ENCODE measurements at regions not wholly inside any gene's neighbourhood (a gene's known extent, or its start where the extent isn't known, plus 50 kb on each side); places are given as distances from the start of the nearest gene placed in this dataset.
"Not testable (repeated sequence)": the region's sequence is repeated elsewhere in the genome, so short reads cannot be mapped to it uniquely, and the experiment has no call there.

- in situ Hi-C loops (cut with HindIII; ENCODE audit: low pct_unique_long_range_greater_than_20kb, low sequenced_read_pairs), result no loop called here
- no peak for DNase-seq (ENCODE audit: low read depth)
These were observed 662.5 kb downstream of the LUZP2 start for GRCh38 chr11:25159341-25159740.

- in situ Hi-C loops (cut with HindIII; ENCODE audit: low pct_unique_long_range_greater_than_20kb, low sequenced_read_pairs), result no loop called here
These were observed 666.6 kb downstream of the LUZP2 start for GRCh38 chr11:25163421-25163820.

GRCh38 chr11:25180187-25180586, 683.3 kb downstream of the LUZP2 start:
- in situ Hi-C loops (cut with HindIII; ENCODE audit: low pct_unique_long_range_greater_than_20kb, low sequenced_read_pairs), result no loop called here

More at GRCh38 chr11:25163421-25163820, 666.6 kb downstream of the LUZP2 start:
- DNase-seq (ENCODE audit: low read depth), result no peak

GRCh38 chr11:25183411-25183810, 686.6 kb downstream of the LUZP2 start:
- no peak for DNase-seq (ENCODE audit: low read depth)
- in situ Hi-C loops (cut with HindIII; ENCODE audit: low pct_unique_long_range_greater_than_20kb, low sequenced_read_pairs), result no loop called here

More at GRCh38 chr11:25180187-25180586, 683.3 kb downstream of the LUZP2 start:
- no peak for DNase-seq (ENCODE audit: low read depth)

GRCh38 chr11:25197515-25197914, 700.7 kb downstream of the LUZP2 start:
- in situ Hi-C loops (cut with HindIII; ENCODE audit: low pct_unique_long_range_greater_than_20kb, low sequenced_read_pairs), result no loop called here
- DNase-seq (ENCODE audit: low read depth), result no peak

GRCh38 chr11:25198704-25199103, 701.9 kb downstream of the LUZP2 start:
- in situ Hi-C loops (cut with HindIII; ENCODE audit: low pct_unique_long_range_greater_than_20kb, low sequenced_read_pairs), result no loop called here
- no peak for DNase-seq (ENCODE audit: low read depth)

GRCh38 chr11:25200925-25201324, 704.1 kb downstream of the LUZP2 start:
- in situ Hi-C loops (cut with HindIII; ENCODE audit: low pct_unique_long_range_greater_than_20kb, low sequenced_read_pairs), result no loop called here

GRCh38 chr11:25206762-25207161, 709.9 kb downstream of the LUZP2 start:
- in situ Hi-C loops (cut with HindIII; ENCODE audit: low pct_unique_long_range_greater_than_20kb, low sequenced_read_pairs), result no loop called here
- no peak for DNase-seq (ENCODE audit: low read depth)

More at GRCh38 chr11:25200925-25201324, 704.1 kb downstream of the LUZP2 start:
- DNase-seq (ENCODE audit: low read depth), result no peak

- no peak for DNase-seq (ENCODE audit: low read depth)
- in situ Hi-C loops (cut with HindIII; ENCODE audit: low pct_unique_long_range_greater_than_20kb, low sequenced_read_pairs), result no loop called here
These were observed 714.9 kb downstream of the LUZP2 start for GRCh38 chr11:25211635-25212254.

- DNase-seq (ENCODE audit: low read depth), result no peak
- in situ Hi-C loops (cut with HindIII; ENCODE audit: low pct_unique_long_range_greater_than_20kb, low sequenced_read_pairs), result no loop called here
These were observed 717.8 kb downstream of the LUZP2 start for GRCh38 chr11:25214535-25215176.

GRCh38 chr11:25218036-25218435, 721.2 kb downstream of the LUZP2 start:
- no peak for DNase-seq (ENCODE audit: low read depth)
- in situ Hi-C loops (cut with HindIII; ENCODE audit: low pct_unique_long_range_greater_than_20kb, low sequenced_read_pairs), result no loop called here

GRCh38 chr11:25225078-25225477, 728.2 kb downstream of the LUZP2 start:
- in situ Hi-C loops (cut with HindIII; ENCODE audit: low pct_unique_long_range_greater_than_20kb, low sequenced_read_pairs), result no loop called here
- no peak for DNase-seq (ENCODE audit: low read depth)

- in situ Hi-C loops (cut with HindIII; ENCODE audit: low pct_unique_long_range_greater_than_20kb, low sequenced_read_pairs), result no loop called here
- no peak for DNase-seq (ENCODE audit: low read depth)
These were observed 746.1 kb downstream of the LUZP2 start for GRCh38 chr11:25242928-25243327.

- in situ Hi-C loops (cut with HindIII; ENCODE audit: low pct_unique_long_range_greater_than_20kb, low sequenced_read_pairs), result no loop called here
- DNase-seq (ENCODE audit: low read depth), result no peak
These were observed 747.3 kb downstream of the LUZP2 start for GRCh38 chr11:25244126-25244525.

- in situ Hi-C loops (cut with HindIII; ENCODE audit: low pct_unique_long_range_greater_than_20kb, low sequenced_read_pairs), result no loop called here
These were observed 750.5 kb downstream of the LUZP2 start for GRCh38 chr11:25247336-25247735.

GRCh38 chr11:25252854-25253253, 756.0 kb downstream of the LUZP2 start:
- in situ Hi-C loops (cut with HindIII; ENCODE audit: low pct_unique_long_range_greater_than_20kb, low sequenced_read_pairs), result no loop called here
- no peak for DNase-seq (ENCODE audit: low read depth)

More at GRCh38 chr11:25247336-25247735, 750.5 kb downstream of the LUZP2 start:
- DNase-seq (ENCODE audit: low read depth), result no peak

GRCh38 chr11:25263861-25264260, 767.0 kb downstream of the LUZP2 start:
- in situ Hi-C loops (cut with HindIII; ENCODE audit: low pct_unique_long_range_greater_than_20kb, low sequenced_read_pairs); DNase-seq (ENCODE audit: low read depth): not testable (repeated sequence)

- no peak for DNase-seq (ENCODE audit: low read depth)
- in situ Hi-C loops (cut with HindIII; ENCODE audit: low pct_unique_long_range_greater_than_20kb, low sequenced_read_pairs), result no loop called here
These were observed 774.4 kb downstream of the LUZP2 start for GRCh38 chr11:25271301-25271700.

GRCh38 chr11:25272214-25272613, 775.4 kb downstream of the LUZP2 start:
- in situ Hi-C loops (cut with HindIII; ENCODE audit: low pct_unique_long_range_greater_than_20kb, low sequenced_read_pairs), result no loop called here
- DNase-seq (ENCODE audit: low read depth), result no peak

- in situ Hi-C loops (cut with HindIII; ENCODE audit: low pct_unique_long_range_greater_than_20kb, low sequenced_read_pairs); DNase-seq (ENCODE audit: low read depth): not testable (repeated sequence)
These were observed 784.0 kb downstream of the LUZP2 start for GRCh38 chr11:25280821-25281220.
